IMR-90 (cell line): ENCODE measurements at regions not wholly inside any gene's neighbourhood (a gene's known extent, or its start where the extent isn't known, plus 50 kb on each side); places are given as distances from the start of the nearest gene placed in this dataset.

Experiments used
- ATAC-seq: fragments of 200-7000 bp; cut with Tn5 transposase; 2 replicates; pipeline ENCODE4 v1.9.1; 2020; ENCODE audit warnings: low read depth, mild to moderate bottlenecking, moderate library complexity
- BruUV-seq: library from RNA; stranded (reverse); fragments of 400-500 nt; replicated peaks from 2 replicates; lab custom pipeline; 2021; lab: Mats Ljungman, UMichigan
- CTCF ChIA-PET: fragments of 300-600 bp; formaldehyde crosslinking; extraction: SDS; loops from one replicate; lab custom pipeline; 2021; ENCODE audit warnings: antibody characterized with exemption; lab: Yijun Ruan, JAX
- POLR2A ChIA-PET: fragments of 300-600 bp; sonication (Branson Sonifier 250); formaldehyde crosslinking; loops from one replicate; lab custom pipeline; 2022; ENCODE audit warnings: antibody characterized with exemption; ENCODE audit not compliant: unreplicated experiment; lab: Charles Lee
- DNase-seq: peaks from one replicate; pipeline ENCODE4 v3.0.0; 2013
- H2AFZ ChIP-seq: replicated peaks from 2 replicates; pipeline ENCODE3; 2013; ENCODE audit warnings: low read length, mild to moderate bottlenecking; ENCODE audit not compliant: poor library complexity
- H2AK5ac ChIP-seq: 2 replicates; pipeline ENCODE4 v1.6.1; 2013; ENCODE audit warnings: low read depth, low read length, inconsistent platforms
- H2AK9ac ChIP-seq: replicated peaks from 2 replicates; pipeline ENCODE3; 2013; ENCODE audit warnings: mild to moderate bottlenecking, low read depth, low read length, moderate library complexity; ENCODE audit not compliant: poor library complexity
- H2BK120ac ChIP-seq: 2 replicates; pipeline ENCODE4 v1.6.1; 2013; ENCODE audit warnings: low read depth, low read length, inconsistent platforms
- H2BK15ac ChIP-seq: 3 replicates; pipeline ENCODE4 v1.6.1; 2013; ENCODE audit warnings: low read depth, low read length, inconsistent platforms
- H2BK20ac ChIP-seq: 2 replicates; pipeline ENCODE4 v1.6.1; 2013; ENCODE audit warnings: low read depth, mild to moderate bottlenecking, inconsistent platforms, low read length, moderate library complexity
- H2BK5ac ChIP-seq: 2 replicates; pipeline ENCODE4 v1.6.1; 2013; ENCODE audit warnings: mild to moderate bottlenecking, low read depth, low read length, inconsistent platforms; ENCODE audit not compliant: poor library complexity, severe bottlenecking
- H3K14ac ChIP-seq: replicated peaks from 2 replicates; pipeline ENCODE4 v1.6.1; 2013; ENCODE audit warnings: low read depth, low read length, inconsistent platforms
- H3K18ac ChIP-seq: 2 replicates; pipeline ENCODE4 v1.6.1; 2013; ENCODE audit warnings: low read depth, low read length, control low read depth
- H3K23ac ChIP-seq: 2 replicates; pipeline ENCODE4 v1.6.1; 2013; ENCODE audit warnings: low read depth, low read length, inconsistent platforms
- H3K27ac ChIP-seq: 2 replicates; pipeline ENCODE4 v1.5.1; 2013; ENCODE audit warnings: mild to moderate bottlenecking, control low read depth, low read length; ENCODE audit not compliant: insufficient read depth
- H3K27me3 ChIP-seq: 2 replicates; pipeline ENCODE4 v1.6.1; 2013; ENCODE audit warnings: low read length; ENCODE audit not compliant: control insufficient read depth, insufficient read depth
- H3K36me3 ChIP-seq: 2 replicates; pipeline ENCODE4 v1.6.1; 2013; ENCODE audit warnings: low read length, mixed read lengths; ENCODE audit not compliant: control insufficient read depth, insufficient read depth
- H3K4ac ChIP-seq: 2 replicates; pipeline ENCODE4 v1.6.1; 2013; ENCODE audit warnings: low read depth, low read length, inconsistent platforms
- H3K4me1 ChIP-seq: 2 replicates; pipeline ENCODE4 v1.6.1; 2013; ENCODE audit warnings: low read length, mixed read lengths; ENCODE audit not compliant: control insufficient read depth, insufficient read depth
- H3K4me2 ChIP-seq: 2 replicates; pipeline ENCODE4 v1.6.1; 2013; ENCODE audit warnings: low read depth, mild to moderate bottlenecking, control low read depth, low read length, moderate library complexity
- H3K4me3 ChIP-seq: 2 replicates; pipeline ENCODE4 v1.5.1; 2013; ENCODE audit warnings: low read depth, mild to moderate bottlenecking, control low read depth, low read length, moderate library complexity; ENCODE audit not compliant: insufficient read depth
- H3K56ac ChIP-seq: 2 replicates; pipeline ENCODE4 v1.6.1; 2013; ENCODE audit warnings: low read length, inconsistent platforms; ENCODE audit not compliant: insufficient read depth; ENCODE audit errors: extremely low read depth
- H3K79me1 ChIP-seq, 2 experiments: 2 replicates each; pipeline ENCODE4 v1.6.1; 2013; ENCODE audit warnings: low read length in 2 of 2, inconsistent platforms in 1 of 2, low read depth in 1 of 2
- H3K9ac ChIP-seq: 2 replicates; pipeline ENCODE4 v1.6.1; 2013; ENCODE audit warnings: low read depth, low read length, control low read depth
- H3K9me1 ChIP-seq: 2 replicates; pipeline ENCODE4 v1.6.1; 2013; ENCODE audit warnings: low read length, inconsistent platforms; ENCODE audit not compliant: insufficient read depth
- H3K9me3 ChIP-seq: 2 replicates; pipeline ENCODE4 v1.6.1; 2013; ENCODE audit warnings: low read length; ENCODE audit not compliant: control insufficient read depth, insufficient read depth
- H4K20me1 ChIP-seq: 2 replicates; pipeline ENCODE4 v1.6.1; 2013; ENCODE audit warnings: low read length, inconsistent platforms; ENCODE audit not compliant: insufficient read depth
- H4K5ac ChIP-seq: 2 replicates; pipeline ENCODE4 v1.6.1; 2013; ENCODE audit warnings: mild to moderate bottlenecking, low read depth, low read length, control low read depth
- H4K8ac ChIP-seq, 2 experiments: 2 replicates each; pipeline ENCODE4 v1.6.1; 2013; ENCODE audit warnings: low read depth in 2 of 2, low read length in 2 of 2, control low read depth in 1 of 2, inconsistent platforms in 1 of 2
- H4K91ac ChIP-seq: 2 replicates; pipeline ENCODE4 v1.6.1; 2013; ENCODE audit warnings: low read depth, low read length, inconsistent platforms; ENCODE audit not compliant: insufficient read depth
- BHLHE40 ChIP-seq: fragments of 150-350 bp; IDR thresholded peaks from 2 replicates; pipeline ENCODE4 v1.6.1; 2016; ENCODE audit warnings: mild to moderate bottlenecking, low read depth, low read length
- SMC3 ChIP-seq: fragments of 150-350 bp; IDR thresholded peaks from 2 replicates; pipeline ENCODE4 v1.6.1; 2016; ENCODE audit warnings: low read depth, mild to moderate bottlenecking, antibody characterized with exemption, low read length, moderate library complexity
- WGBS, 2 experiments: methylation state at CpG; one replicate each; pipeline versions ENCODE4 v1.1.5 to v1.1.7; 2013; ENCODE audit warnings: missing lambda C conversion rate in 2 of 2; ENCODE audit not compliant: insufficient read length in 1 of 2; ENCODE audit errors: extremely low coverage in 2 of 2; 5-methylcytosine and 5-hydroxymethylcytosine counted together
- dilution Hi-C: fragments of 300-500 bp; cut with HindIII; formaldehyde crosslinking; loops from one replicate; pipeline ENCODE4 v1.14.3; 2018; ENCODE audit warnings: low sequenced_read_pairs; ENCODE audit not compliant: unreplicated experiment
- in situ Hi-C: fragments of 300-500 bp; cut with MboI; formaldehyde crosslinking; loops from 3 replicates; pipeline ENCODE4 v1.14.3; 2019; ENCODE audit warnings: low sequenced_read_pairs, inconsistent platforms, mixed read lengths
- intact Hi-C: fragments of 100-400 bp; cut with micrococcal nuclease; formaldehyde crosslinking; loops from 2 replicates; pipeline ENCODE4 v1.10.0; 2022

- no peak overlapping the region for H2BK20ac ChIP-seq
- DNase-seq (no peak), ATAC-seq (no peak)
- no peak overlapping the region for H2BK120ac ChIP-seq
- H2AK5ac ChIP-seq, result no peak overlapping the region
- H4K91ac ChIP-seq, result no peak overlapping the region
- H3K4me1 ChIP-seq, result peaks cover 28% of the 10 kb centered on the region
- no peak overlapping the region for H3K4me2 ChIP-seq
- H4K20me1 ChIP-seq, result no peaks in the 10 kb centered on the region
- intact Hi-C loops (no loop called here), dilution Hi-C loops (no loop called here), in situ Hi-C loops (no loop called here)
- H2AK9ac ChIP-seq, result no peak overlapping the region
- H3K56ac ChIP-seq, result no peak overlapping the region
- H3K4ac ChIP-seq, result no peak overlapping the region
- no TSS peak for BruUV-seq
- H3K9ac ChIP-seq, result no peak overlapping the region
- H3K14ac ChIP-seq, result no peak overlapping the region
- H3K4me3 ChIP-seq, result no peak overlapping the region
- H2AFZ ChIP-seq, result no peak overlapping the region
- H3K79me1 ChIP-seq, result peaks cover 0 to 3% of the 10 kb centered on the region in 2 experiments; a peak in 1 of 4 replicates
- H4K8ac ChIP-seq, result no peak overlapping the region
- ChIA-PET POLR2A (no interaction called here), CTCF (interaction anchor here (0.7 kb wide), 1 partner anchor 34 kb away, joined by 4 read pairs; no protein-coding TSS in a partner anchor)
- WGBS, 2 experiments, result no CpG with 5 or more reads among the region's 7 CpGs
- H3K9me3 ChIP-seq, result peaks cover 2% of the 10 kb centered on the region; the same call in 1 of the 2 replicates
- H3K18ac ChIP-seq, result no peak overlapping the region
- H3K27me3 ChIP-seq, result no peaks in the 10 kb centered on the region
- H2BK5ac ChIP-seq, result no peak overlapping the region
- H2BK15ac ChIP-seq, result no peak overlapping the region
- H3K23ac ChIP-seq, result no peak overlapping the region
- TF ChIP-seq BHLHE40 (no peak), SMC3 (no peak)
- H4K5ac ChIP-seq, result no peak overlapping the region
- no peak overlapping the region for H3K27ac ChIP-seq
- no peaks in the 10 kb centered on the region for H3K36me3 ChIP-seq
- H3K9me1 ChIP-seq, result peaks cover 23% of the 10 kb centered on the region
Measured at GRCh38 chr15:100730129-100730528, 127.7 kb downstream of the ASB7 start.
